ENCODE measurements at regions not wholly inside any gene's neighbourhood (a gene's known extent, or its start where the extent isn't known, plus 50 kb on each side); places are given as distances from the start of the nearest gene placed in this dataset.

- no peak for TF ChIP-seq REST (IDR thresholded peaks at IDR 0.05; ENCODE audit: insufficient replicate concordance, low read depth)
- TF ChIP-seq, protein P1, sequence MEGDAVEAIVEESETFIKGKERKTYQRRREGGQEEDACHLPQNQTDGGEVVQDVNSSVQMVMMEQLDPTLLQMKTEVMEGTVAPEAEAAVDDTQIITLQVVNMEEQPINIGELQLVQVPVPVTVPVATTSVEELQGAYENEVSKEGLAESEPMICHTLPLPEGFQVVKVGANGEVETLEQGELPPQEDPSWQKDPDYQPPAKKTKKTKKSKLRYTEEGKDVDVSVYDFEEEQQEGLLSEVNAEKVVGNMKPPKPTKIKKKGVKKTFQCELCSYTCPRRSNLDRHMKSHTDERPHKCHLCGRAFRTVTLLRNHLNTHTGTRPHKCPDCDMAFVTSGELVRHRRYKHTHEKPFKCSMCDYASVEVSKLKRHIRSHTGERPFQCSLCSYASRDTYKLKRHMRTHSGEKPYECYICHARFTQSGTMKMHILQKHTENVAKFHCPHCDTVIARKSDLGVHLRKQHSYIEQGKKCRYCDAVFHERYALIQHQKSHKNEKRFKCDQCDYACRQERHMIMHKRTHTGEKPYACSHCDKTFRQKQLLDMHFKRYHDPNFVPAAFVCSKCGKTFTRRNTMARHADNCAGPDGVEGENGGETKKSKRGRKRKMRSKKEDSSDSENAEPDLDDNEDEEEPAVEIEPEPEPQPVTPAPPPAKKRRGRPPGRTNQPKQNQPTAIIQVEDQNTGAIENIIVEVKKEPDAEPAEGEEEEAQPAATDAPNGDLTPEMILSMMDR (IDR thresholded peaks at IDR 0.05; ENCODE audit: insufficient read depth, low read length) = no peak
These were observed 225.5 kb upstream of the ZEB2 start for GRCh38 chr2:144745424-144745823.

Measured in HL-60 (cell line).